SU-DHL-6 (cell line): ENCODE measurements at regions not wholly inside any gene's neighbourhood (a gene's known extent, or its start where the extent isn't known, plus 50 kb on each side); places are given as distances from the start of the nearest gene placed in this dataset.

ENCODE experiments used
- H2AFZ ChIP-seq: fragments of 200-600 bp; sonication (generic); 2 replicates; pipeline ENCODE4 v1.6.1; 2014; ENCODE audit warnings: low read depth, mild to moderate bottlenecking, moderate library complexity, mixed read lengths, antibody characterized with exemption, low read length; ENCODE audit not compliant: severe bottlenecking
- H3F3A ChIP-seq: fragments of 200-600 bp; shearing (Covaris generic); 2 replicates; pipeline ENCODE4 v1.6.0; 2016; ENCODE audit warnings: antibody characterized with exemption, mild to moderate bottlenecking; ENCODE audit not compliant: insufficient read depth
- H3K27ac ChIP-seq: fragments of 200-600 bp; sonication (generic); 2 replicates; pipeline ENCODE4 v1.5.1; 2016; ENCODE audit warnings: low read depth, mild to moderate bottlenecking, low read length, moderate library complexity, mixed read lengths
- H3K27me3 ChIP-seq: fragments of 200-600 bp; sonication (generic), shearing (Covaris generic); 2 replicates; pipeline ENCODE4 v1.6.0; 2014; ENCODE audit warnings: mild to moderate bottlenecking, low read length
- H3K36me3 ChIP-seq: fragments of 200-600 bp; sonication (generic); 2 replicates; pipeline ENCODE4 v1.6.1; 2014; ENCODE audit warnings: mild to moderate bottlenecking, low read length, mixed read lengths
- H3K4me2 ChIP-seq: fragments of 300-600, 200-600 bp; shearing (Covaris generic), sonication (generic); 2 replicates; pipeline ENCODE4 v1.6.0; 2014; ENCODE audit warnings: low read length, low read depth, mild to moderate bottlenecking; ENCODE audit not compliant: poor library complexity, severe bottlenecking
- H3K4me3 ChIP-seq: fragments of 200-600 bp; sonication (generic); 2 replicates; pipeline ENCODE4 v1.5.1; 2014; ENCODE audit warnings: antibody characterized with exemption, low read length, mild to moderate bottlenecking, mixed read lengths; ENCODE audit not compliant: insufficient read depth, poor library complexity, severe bottlenecking
- H3K79me2 ChIP-seq: fragments of 200-600 bp; sonication (generic); 2 replicates; pipeline ENCODE4 v1.6.1; 2014; ENCODE audit warnings: mild to moderate bottlenecking, low read length, moderate library complexity; ENCODE audit not compliant: insufficient read depth
- H3K9ac ChIP-seq: fragments of 200-600 bp; sonication (generic); 2 replicates; pipeline ENCODE4 v1.7.0; 2014; ENCODE audit warnings: mild to moderate bottlenecking, low read length
- H3K9me2 ChIP-seq: fragments of 200-600 bp; sonication (generic); replicated peaks from 2 replicates; pipeline ENCODE4 v1.6.1; 2014; ENCODE audit warnings: low read length; ENCODE audit not compliant: insufficient read depth
- H3K9me3 ChIP-seq: fragments of 200-600 bp; sonication (generic); 2 replicates; pipeline ENCODE4 v1.6.1; 2014; ENCODE audit warnings: low read length, mixed read lengths; ENCODE audit not compliant: insufficient read depth
- H4K20me1 ChIP-seq: fragments of 200-600 bp; sonication (generic); 2 replicates; pipeline ENCODE4 v1.6.1; 2014; ENCODE audit warnings: low read depth, mild to moderate bottlenecking, antibody characterized with exemption, low read length, moderate library complexity, mixed read lengths
- EZH2phosphoT487 ChIP-seq: fragments of 200-600 bp; sonication (generic), shearing (Covaris generic); conservative IDR thresholded peaks from 2 replicates; pipeline ENCODE4 v1.6.1; 2018; ENCODE audit warnings: mild to moderate bottlenecking, antibody characterized with exemption, low read length, moderate library complexity, mixed read lengths
- TF ChIP-seq, protein P1 (sequence below): fragments of 200-600 bp; sonication (generic); IDR thresholded peaks from one replicate; pipeline ENCODE4 v1.5.1; 2017; ENCODE audit warnings: antibody characterized with exemption, mild to moderate bottlenecking, low read length, moderate library complexity; ENCODE audit not compliant: insufficient read depth, poor library complexity, severe bottlenecking

- Histone ChIP-seq H3K9me2 (no peaks in the 10 kb centered on the region), H3K27me3 (no peaks in the 10 kb centered on the region), H3K9ac (no peak overlapping the region), H3K79me2 (no peaks in the 10 kb centered on the region), H3K36me3 (no peaks in the 10 kb centered on the region), H2AFZ (no peak overlapping the region), H3K9me3 (no peaks in the 10 kb centered on the region), H4K20me1 (no peaks in the 10 kb centered on the region), H3K4me2 (no peak overlapping the region), H3K4me3 (no peak overlapping the region), H3K27ac (no peak overlapping the region), H3F3A (no peaks in the 10 kb centered on the region)
- TF ChIP-seq, protein P1, sequence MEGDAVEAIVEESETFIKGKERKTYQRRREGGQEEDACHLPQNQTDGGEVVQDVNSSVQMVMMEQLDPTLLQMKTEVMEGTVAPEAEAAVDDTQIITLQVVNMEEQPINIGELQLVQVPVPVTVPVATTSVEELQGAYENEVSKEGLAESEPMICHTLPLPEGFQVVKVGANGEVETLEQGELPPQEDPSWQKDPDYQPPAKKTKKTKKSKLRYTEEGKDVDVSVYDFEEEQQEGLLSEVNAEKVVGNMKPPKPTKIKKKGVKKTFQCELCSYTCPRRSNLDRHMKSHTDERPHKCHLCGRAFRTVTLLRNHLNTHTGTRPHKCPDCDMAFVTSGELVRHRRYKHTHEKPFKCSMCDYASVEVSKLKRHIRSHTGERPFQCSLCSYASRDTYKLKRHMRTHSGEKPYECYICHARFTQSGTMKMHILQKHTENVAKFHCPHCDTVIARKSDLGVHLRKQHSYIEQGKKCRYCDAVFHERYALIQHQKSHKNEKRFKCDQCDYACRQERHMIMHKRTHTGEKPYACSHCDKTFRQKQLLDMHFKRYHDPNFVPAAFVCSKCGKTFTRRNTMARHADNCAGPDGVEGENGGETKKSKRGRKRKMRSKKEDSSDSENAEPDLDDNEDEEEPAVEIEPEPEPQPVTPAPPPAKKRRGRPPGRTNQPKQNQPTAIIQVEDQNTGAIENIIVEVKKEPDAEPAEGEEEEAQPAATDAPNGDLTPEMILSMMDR = no peak
- no peak for TF ChIP-seq EZH2phosphoT487
Measured at GRCh38 chr7:26590709-26591108, 273.7 kb downstream of the SKAP2 start.

GRCh38 chr7:26592011-26592410, 272.4 kb downstream of the SKAP2 start:
- Histone ChIP-seq H3K9ac (no peak overlapping the region), H4K20me1 (no peaks in the 10 kb centered on the region), H3K27ac (no peak overlapping the region), H3K9me2 (no peaks in the 10 kb centered on the region), H3K4me2 (no peak overlapping the region), H2AFZ (no peak overlapping the region), H3F3A (no peaks in the 10 kb centered on the region), H3K27me3 (no peaks in the 10 kb centered on the region), H3K9me3 (no peaks in the 10 kb centered on the region), H3K4me3 (no peak overlapping the region), H3K36me3 (no peaks in the 10 kb centered on the region), H3K79me2 (no peaks in the 10 kb centered on the region)
- no peak for TF ChIP-seq EZH2phosphoT487
- TF ChIP-seq, protein P1 = no peak

- no peaks in the 10 kb centered on the region for H3K27me3 ChIP-seq
- TF ChIP-seq EZH2phosphoT487 = no peak
- TF ChIP-seq, protein P1 = no peak
- H3K4me3 ChIP-seq = no peak overlapping the region
- no peak overlapping the region for H3K9ac ChIP-seq
- no peak overlapping the region for H3K27ac ChIP-seq
- no peak overlapping the region for H3K4me2 ChIP-seq
- no peaks in the 10 kb centered on the region for H3K9me3 ChIP-seq
- H4K20me1 ChIP-seq = no peaks in the 10 kb centered on the region
- H3F3A ChIP-seq = no peaks in the 10 kb centered on the region
- H3K79me2 ChIP-seq = no peaks in the 10 kb centered on the region
- H2AFZ ChIP-seq = no peak overlapping the region
- no peaks in the 10 kb centered on the region for H3K9me2 ChIP-seq
- no peaks in the 10 kb centered on the region for H3K36me3 ChIP-seq
Measured at GRCh38 chr7:26593393-26593792, 271.0 kb downstream of the SKAP2 start.
